ENCODE measurements at regions not wholly inside any gene's neighbourhood (a gene's known extent, or its start where the extent isn't known, plus 50 kb on each side); places are given as distances from the start of the nearest gene placed in this dataset.
A peak's percentile ranks its signal among the peaks of the same experiment; 100 is the strongest.

DNA sequence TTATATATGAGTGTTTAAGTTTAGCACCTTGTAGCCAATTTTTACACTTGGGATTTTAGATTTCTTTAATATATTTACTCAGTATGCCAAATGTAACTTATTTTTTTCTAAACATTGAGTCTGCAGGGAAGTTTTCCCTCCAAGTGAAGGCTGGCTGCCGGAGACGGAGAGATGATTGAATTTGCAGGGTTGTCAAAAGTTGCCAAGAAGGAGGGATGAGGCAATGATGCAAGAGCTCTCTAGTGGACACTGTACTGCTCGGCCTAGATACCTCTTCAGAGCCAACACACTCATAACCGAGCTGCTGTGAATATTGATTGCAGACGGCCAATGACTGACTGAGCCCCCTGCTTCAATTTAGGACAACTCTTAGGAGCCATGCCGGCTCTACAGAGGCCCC, 318.6 kb upstream of the CASK start:
- Histone ChIP-seq H3K4me1 (ENCODE audit: control insufficient read depth, insufficient read depth, low read length) (no peaks in the 10 kb centered on the region), H3K4me3 (ENCODE audit: low read length) (no peak overlapping the region), H3K9me3 (ENCODE audit: control insufficient read depth, low read length) (no peaks in the 10 kb centered on the region), H3K27me3 (replicated peaks; ENCODE audit: control insufficient read depth, insufficient read depth, low read length) (no peaks in the 10 kb centered on the region), H3K9ac (ENCODE audit: low read length) (no peak overlapping the region), H3K36me3 (ENCODE audit: control insufficient read depth, insufficient read depth, low read length, severe bottlenecking) (no peaks in the 10 kb centered on the region)
- DNase-seq (ENCODE audit: low read depth), result no peak

DNA sequence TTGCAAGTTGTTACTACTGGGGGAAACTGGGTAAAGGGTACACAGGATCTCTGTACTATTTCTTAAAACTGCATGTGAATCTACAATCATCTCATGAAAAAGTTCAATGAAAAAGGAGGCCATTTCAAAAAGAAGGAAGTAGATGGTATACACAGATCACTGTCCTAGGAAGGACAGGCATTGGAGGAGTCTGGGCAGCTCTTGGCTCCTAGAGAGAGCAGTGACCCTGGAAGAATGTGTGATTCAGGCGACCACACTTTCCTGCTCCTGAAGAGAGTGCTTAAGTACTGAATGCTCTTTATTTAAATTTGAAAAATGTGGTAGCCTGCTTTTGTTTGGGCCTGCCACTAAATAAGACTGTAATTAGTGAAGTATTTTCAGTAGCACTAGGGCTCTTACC, 318.1 kb upstream of the CASK start:
- DNase-seq (ENCODE audit: low read depth), result no peak
- no peaks in the 10 kb centered on the region for H3K27me3 ChIP-seq (replicated peaks; ENCODE audit: control insufficient read depth, insufficient read depth, low read length)
- no peaks in the 10 kb centered on the region for H3K4me1 ChIP-seq (ENCODE audit: control insufficient read depth, insufficient read depth, low read length)
- no peaks in the 10 kb centered on the region for H3K9me3 ChIP-seq (ENCODE audit: control insufficient read depth, low read length)
- H3K36me3 ChIP-seq (ENCODE audit: control insufficient read depth, insufficient read depth, low read length, severe bottlenecking), result no peaks in the 10 kb centered on the region
- H3K9ac ChIP-seq (ENCODE audit: low read length), result no peak overlapping the region
- no peak overlapping the region for H3K4me3 ChIP-seq (ENCODE audit: low read length)

DNA sequence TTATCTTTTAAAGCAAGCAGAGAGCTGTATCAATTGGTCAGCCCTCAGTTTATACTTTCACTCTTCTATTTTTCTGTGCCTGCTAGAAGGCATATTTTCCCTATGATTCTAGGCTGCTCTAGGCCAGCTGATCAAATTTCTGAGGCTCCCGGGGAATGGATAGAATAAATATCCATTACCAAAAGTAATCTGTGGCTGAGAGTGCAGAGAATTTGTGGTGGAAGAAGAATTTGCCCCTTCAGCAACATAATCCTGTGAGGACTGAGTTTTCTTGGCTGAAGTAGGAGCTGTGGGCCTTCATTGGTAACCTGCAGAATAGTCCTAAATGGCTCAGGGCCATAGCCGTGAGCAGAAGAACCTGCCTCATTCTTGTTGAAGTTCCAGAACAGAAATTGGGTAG, 314.6 kb upstream of the CASK start:
- Histone ChIP-seq H3K4me1 (ENCODE audit: control insufficient read depth, insufficient read depth, low read length) (no peaks in the 10 kb centered on the region), H3K4me3 (ENCODE audit: low read length) (no peak overlapping the region), H3K36me3 (ENCODE audit: control insufficient read depth, insufficient read depth, low read length, severe bottlenecking) (no peaks in the 10 kb centered on the region), H3K9ac (ENCODE audit: low read length) (no peak overlapping the region), H3K27me3 (replicated peaks; ENCODE audit: control insufficient read depth, insufficient read depth, low read length) (peaks cover 2% of the 10 kb centered on the region), H3K9me3 (ENCODE audit: control insufficient read depth, low read length) (no peaks in the 10 kb centered on the region)
- peak; percentile 28 for DNase-seq (ENCODE audit: low read depth)

DNA sequence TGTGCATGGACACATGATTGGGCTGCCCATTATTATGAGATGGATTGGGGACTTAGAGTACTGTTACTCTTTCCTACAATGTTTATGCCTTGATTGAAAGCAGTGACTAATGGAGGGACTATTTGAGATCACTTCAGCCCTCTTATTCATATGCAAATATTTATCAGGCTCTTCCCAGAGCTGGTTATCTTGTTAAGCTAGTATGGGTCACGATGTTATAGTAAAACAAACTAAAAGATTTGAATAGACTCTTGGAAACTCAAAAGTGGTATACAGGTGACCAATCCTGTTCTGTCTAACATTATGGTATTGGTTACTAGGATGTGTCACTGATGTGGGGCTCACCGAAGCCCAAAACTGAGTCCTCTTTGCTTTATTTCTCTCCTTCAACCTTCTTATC, 306.2 kb upstream of the CASK start:
- no peaks in the 10 kb centered on the region for H3K36me3 ChIP-seq (ENCODE audit: control insufficient read depth, insufficient read depth, low read length, severe bottlenecking)
- no peak overlapping the region for H3K9ac ChIP-seq (ENCODE audit: low read length)
- H3K4me3 ChIP-seq (ENCODE audit: low read length), result no peak overlapping the region
- DNase-seq (ENCODE audit: low read depth), result no peak
- H3K27me3 ChIP-seq (replicated peaks; ENCODE audit: control insufficient read depth, insufficient read depth, low read length), result peaks cover 5% of the 10 kb centered on the region
- peaks cover 19% of the 10 kb centered on the region for H3K9me3 ChIP-seq (ENCODE audit: control insufficient read depth, low read length)
- H3K4me1 ChIP-seq (ENCODE audit: control insufficient read depth, insufficient read depth, low read length), result no peaks in the 10 kb centered on the region

DNA sequence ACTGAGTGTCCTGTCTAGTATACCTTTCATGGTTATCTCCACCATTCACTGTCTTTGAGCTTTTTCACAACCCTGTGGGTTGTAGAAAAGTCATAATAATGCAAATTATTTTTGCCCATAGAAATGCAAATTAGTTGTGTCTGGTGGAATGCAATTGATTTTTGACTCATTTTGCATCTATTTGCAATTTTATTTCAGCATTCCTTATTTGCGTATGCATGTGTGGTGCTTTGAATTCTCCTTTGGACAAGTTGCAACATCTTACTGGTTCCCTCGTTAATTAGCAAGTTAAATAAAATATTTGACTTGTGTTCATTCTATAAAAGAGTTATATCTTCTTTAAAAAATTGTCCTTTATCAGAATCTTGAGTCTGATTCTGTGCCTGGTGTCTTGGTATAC, 297.3 kb upstream of the CASK start:
- Histone ChIP-seq H3K27me3 (replicated peaks; ENCODE audit: control insufficient read depth, insufficient read depth, low read length) (peaks cover 10% of the 10 kb centered on the region), H3K9me3 (ENCODE audit: control insufficient read depth, low read length) (peaks cover 20% of the 10 kb centered on the region), H3K9ac (ENCODE audit: low read length) (no peak overlapping the region), H3K36me3 (ENCODE audit: control insufficient read depth, insufficient read depth, low read length, severe bottlenecking) (no peaks in the 10 kb centered on the region), H3K4me1 (ENCODE audit: control insufficient read depth, insufficient read depth, low read length) (no peaks in the 10 kb centered on the region), H3K4me3 (ENCODE audit: low read length) (no peak overlapping the region)
- DNase-seq (ENCODE audit: low read depth), result no peak

DNA sequence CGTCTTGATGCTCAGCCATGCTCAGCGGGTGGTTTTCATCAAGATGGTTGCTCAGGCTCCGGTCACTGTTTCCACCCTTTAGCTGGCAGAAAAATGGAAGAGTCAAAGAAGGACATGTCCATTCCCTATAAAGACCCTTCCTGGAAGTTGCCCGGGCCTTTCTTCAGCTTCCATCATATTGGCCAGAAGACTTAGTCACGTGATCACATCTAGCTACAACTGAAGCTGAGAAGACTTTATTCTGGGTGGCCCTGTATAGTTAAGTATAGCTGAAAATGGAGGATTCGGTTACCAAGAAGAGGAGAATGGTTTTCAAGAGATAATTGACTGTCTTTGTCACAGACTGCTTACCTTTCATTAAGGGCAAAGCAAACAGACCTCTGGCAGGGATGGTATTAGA, 296.7 kb upstream of the CASK start:
- H3K4me1 ChIP-seq (ENCODE audit: control insufficient read depth, insufficient read depth, low read length), result no peaks in the 10 kb centered on the region
- H3K27me3 ChIP-seq (replicated peaks; ENCODE audit: control insufficient read depth, insufficient read depth, low read length), result peaks cover 10% of the 10 kb centered on the region
- no peak overlapping the region for H3K9ac ChIP-seq (ENCODE audit: low read length)
- H3K9me3 ChIP-seq (ENCODE audit: control insufficient read depth, low read length), result peaks cover 20% of the 10 kb centered on the region
- H3K36me3 ChIP-seq (ENCODE audit: control insufficient read depth, insufficient read depth, low read length, severe bottlenecking), result no peaks in the 10 kb centered on the region
- DNase-seq (ENCODE audit: low read depth), result no peak
- H3K4me3 ChIP-seq (ENCODE audit: low read length), result no peak overlapping the region

DNA sequence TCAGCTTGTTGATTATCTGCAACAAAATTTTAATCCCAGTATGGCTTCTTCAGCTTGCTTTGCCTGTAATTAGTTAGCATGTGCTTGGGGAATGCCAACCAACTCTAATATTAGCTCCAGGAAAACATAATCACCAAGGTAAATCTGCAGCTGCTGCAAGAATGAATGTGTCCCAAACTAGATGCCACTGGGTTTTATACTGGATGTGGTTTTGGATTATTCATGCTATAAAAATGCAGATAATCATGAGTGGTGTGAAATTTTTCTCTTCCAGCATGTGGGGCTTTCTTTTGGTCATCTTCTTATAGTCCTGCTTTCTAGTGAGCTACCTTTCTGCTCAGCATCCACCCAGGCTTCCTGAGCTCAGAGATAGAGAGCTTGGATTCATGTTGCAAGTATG, 295.9 kb upstream of the CASK start:
- Histone ChIP-seq H3K9ac (ENCODE audit: low read length) (no peak overlapping the region), H3K27me3 (replicated peaks; ENCODE audit: control insufficient read depth, insufficient read depth, low read length) (peaks cover 10% of the 10 kb centered on the region), H3K9me3 (ENCODE audit: control insufficient read depth, low read length) (peaks cover 17% of the 10 kb centered on the region), H3K4me3 (ENCODE audit: low read length) (no peak overlapping the region), H3K36me3 (ENCODE audit: control insufficient read depth, insufficient read depth, low read length, severe bottlenecking) (no peaks in the 10 kb centered on the region), H3K4me1 (ENCODE audit: control insufficient read depth, insufficient read depth, low read length) (no peaks in the 10 kb centered on the region)
- no peak for DNase-seq (ENCODE audit: low read depth)

DNA sequence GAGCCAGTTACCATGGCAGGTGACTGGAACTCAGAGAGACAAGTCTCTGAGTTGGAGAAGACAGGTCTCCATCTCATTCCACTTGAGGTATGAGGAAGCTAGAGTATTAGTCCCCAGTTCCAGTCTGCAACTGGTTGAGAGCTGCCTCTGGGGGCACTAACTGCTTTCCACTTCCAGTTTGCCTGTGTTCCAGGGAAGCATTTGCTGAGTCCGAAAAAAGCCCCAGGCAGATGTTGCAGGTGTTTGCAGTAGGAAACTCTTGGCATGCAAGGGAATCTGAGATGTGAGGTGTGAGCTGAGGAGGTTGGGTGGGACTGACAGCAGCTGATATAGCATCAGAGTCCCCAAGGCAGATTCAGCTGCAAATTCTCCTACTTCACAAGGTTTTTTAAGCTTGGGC, 272.2 kb upstream of the CASK start:
- Histone ChIP-seq H3K27me3 (replicated peaks; ENCODE audit: control insufficient read depth, insufficient read depth, low read length) (peaks cover 16% of the 10 kb centered on the region), H3K9me3 (ENCODE audit: control insufficient read depth, low read length) (peaks cover 8% of the 10 kb centered on the region), H3K4me3 (ENCODE audit: low read length) (no peak overlapping the region), H3K9ac (ENCODE audit: low read length) (no peak overlapping the region), H3K4me1 (ENCODE audit: control insufficient read depth, insufficient read depth, low read length) (no peaks in the 10 kb centered on the region), H3K36me3 (ENCODE audit: control insufficient read depth, insufficient read depth, low read length, severe bottlenecking) (no peaks in the 10 kb centered on the region)
- DNase-seq (ENCODE audit: low read depth), result no peak

DNA sequence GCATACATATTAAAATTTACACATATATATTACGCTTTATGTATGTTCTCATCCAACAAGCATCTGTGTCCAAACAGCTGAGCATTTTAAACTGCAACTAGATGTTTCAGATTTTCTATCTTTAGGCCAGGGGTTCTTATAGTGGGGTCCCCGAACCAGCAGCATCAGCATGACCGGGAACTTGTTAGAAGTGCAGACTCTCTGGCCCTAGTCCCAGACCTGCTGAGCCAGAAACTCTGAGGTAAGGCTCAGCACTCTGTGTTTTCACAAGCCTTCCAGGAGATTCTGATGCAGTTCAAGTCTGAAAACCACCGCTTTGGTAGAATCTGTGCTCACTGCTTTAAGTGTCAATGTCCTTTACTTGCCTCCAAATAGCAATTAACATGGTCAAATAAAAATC, 266.2 kb upstream of the CASK start:
- Histone ChIP-seq H3K9me3 (ENCODE audit: control insufficient read depth, low read length) (peaks cover 8% of the 10 kb centered on the region), H3K36me3 (ENCODE audit: control insufficient read depth, insufficient read depth, low read length, severe bottlenecking) (no peaks in the 10 kb centered on the region), H3K27me3 (replicated peaks; ENCODE audit: control insufficient read depth, insufficient read depth, low read length) (peaks cover 5% of the 10 kb centered on the region), H3K9ac (ENCODE audit: low read length) (no peak overlapping the region), H3K4me1 (ENCODE audit: control insufficient read depth, insufficient read depth, low read length) (no peaks in the 10 kb centered on the region), H3K4me3 (ENCODE audit: low read length) (no peak overlapping the region)
- no peak for DNase-seq (ENCODE audit: low read depth)

DNA sequence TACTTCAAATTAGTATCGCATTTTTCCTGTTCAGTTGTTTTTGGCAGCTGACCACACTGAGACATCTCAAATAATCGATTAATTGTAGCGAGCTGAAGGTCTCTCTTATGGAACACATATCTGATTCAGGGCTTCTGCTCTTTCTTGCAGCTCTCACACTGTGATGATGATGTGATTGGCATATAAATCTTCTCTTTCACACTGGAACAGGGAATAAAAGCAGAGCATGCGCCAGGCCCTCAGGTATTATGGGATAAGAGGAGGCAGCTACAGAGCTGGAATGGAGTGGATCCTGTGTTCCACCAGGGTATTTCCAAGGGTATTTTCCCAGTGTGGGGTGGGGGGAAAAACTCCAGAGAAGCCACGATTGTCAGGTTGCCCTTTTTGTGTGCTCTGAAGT, 265.4 kb upstream of the CASK start:
- Histone ChIP-seq H3K4me1 (ENCODE audit: control insufficient read depth, insufficient read depth, low read length) (no peaks in the 10 kb centered on the region), H3K27me3 (replicated peaks; ENCODE audit: control insufficient read depth, insufficient read depth, low read length) (peaks cover 11% of the 10 kb centered on the region), H3K36me3 (ENCODE audit: control insufficient read depth, insufficient read depth, low read length, severe bottlenecking) (no peaks in the 10 kb centered on the region), H3K9ac (ENCODE audit: low read length) (no peak overlapping the region), H3K4me3 (ENCODE audit: low read length) (no peak overlapping the region), H3K9me3 (ENCODE audit: control insufficient read depth, low read length) (peaks cover 8% of the 10 kb centered on the region)
- DNase-seq (ENCODE audit: low read depth), result no peak

DNA sequence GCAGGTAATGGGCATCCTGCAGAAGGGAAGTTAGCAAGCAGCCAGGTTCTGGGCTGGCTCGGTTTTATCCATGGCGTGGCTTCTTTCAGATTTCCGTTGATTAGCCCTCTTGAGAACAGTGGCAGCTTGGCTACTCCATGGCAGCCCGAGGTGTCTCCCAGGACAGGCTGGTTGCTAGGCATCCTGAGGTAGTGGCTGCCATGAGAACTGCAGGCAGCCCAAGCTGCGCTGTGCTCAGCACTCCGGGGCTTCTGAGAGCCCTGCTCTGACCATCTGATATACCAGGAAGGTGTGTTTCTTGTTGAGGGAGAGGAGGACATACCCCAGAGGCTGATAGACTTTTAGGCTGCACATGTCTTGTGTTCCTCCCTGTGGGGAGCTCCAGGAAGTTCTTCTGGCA, 253.4 kb upstream of the CASK start:
- no peak overlapping the region for H3K4me3 ChIP-seq (ENCODE audit: low read length)
- no peaks in the 10 kb centered on the region for H3K36me3 ChIP-seq (ENCODE audit: control insufficient read depth, insufficient read depth, low read length, severe bottlenecking)
- peaks cover 3% of the 10 kb centered on the region for H3K9me3 ChIP-seq (ENCODE audit: control insufficient read depth, low read length)
- DNase-seq (ENCODE audit: low read depth), result no peak
- H3K4me1 ChIP-seq (ENCODE audit: control insufficient read depth, insufficient read depth, low read length), result no peaks in the 10 kb centered on the region
- H3K27me3 ChIP-seq (replicated peaks; ENCODE audit: control insufficient read depth, insufficient read depth, low read length), result peaks cover 29% of the 10 kb centered on the region
- no peak overlapping the region for H3K9ac ChIP-seq (ENCODE audit: low read length)

DNA sequence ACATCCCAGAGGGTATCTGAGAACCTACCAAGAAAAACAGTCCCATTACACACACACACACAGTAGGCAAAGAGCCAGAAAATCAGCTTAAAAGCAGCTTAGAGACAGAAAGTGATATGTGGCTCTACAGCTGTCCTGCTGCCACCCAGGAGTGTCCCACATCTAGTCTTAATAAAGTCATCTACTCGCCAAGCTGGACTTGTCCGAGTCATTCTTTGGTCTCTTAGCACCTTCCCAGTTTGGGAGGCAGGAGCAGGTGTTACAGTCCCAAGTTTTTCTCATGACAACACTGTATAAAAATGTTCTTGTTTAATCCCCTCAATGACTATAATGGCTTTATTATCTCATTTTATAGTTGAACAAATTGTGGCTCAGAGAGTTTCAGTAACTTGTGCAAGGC, 252.5 kb upstream of the CASK start:
- no peaks in the 10 kb centered on the region for H3K4me1 ChIP-seq (ENCODE audit: control insufficient read depth, insufficient read depth, low read length)
- no peak for DNase-seq (ENCODE audit: low read depth)
- H3K9me3 ChIP-seq (ENCODE audit: control insufficient read depth, low read length), result peaks cover 3% of the 10 kb centered on the region
- H3K4me3 ChIP-seq (ENCODE audit: low read length), result no peak overlapping the region
- H3K9ac ChIP-seq (ENCODE audit: low read length), result no peak overlapping the region
- peaks cover 25% of the 10 kb centered on the region for H3K27me3 ChIP-seq (replicated peaks; ENCODE audit: control insufficient read depth, insufficient read depth, low read length)
- H3K36me3 ChIP-seq (ENCODE audit: control insufficient read depth, insufficient read depth, low read length, severe bottlenecking), result no peaks in the 10 kb centered on the region

Measured in adipocyte (in vitro differentiated cells).